ENCODE measurements at regions not wholly inside any gene's neighbourhood (a gene's known extent, or its start where the extent isn't known, plus 50 kb on each side); places are given as distances from the start of the nearest gene placed in this dataset.
"Not testable (repeated sequence)": the region's sequence is repeated elsewhere in the genome, so short reads cannot be mapped to it uniquely, and the experiment has no call there.

- DNase-seq: not testable (repeated sequence)
Observed at GRCh38 chr4:158407961-158408360, 113.7 kb upstream of the RXFP1 start.

DNA sequence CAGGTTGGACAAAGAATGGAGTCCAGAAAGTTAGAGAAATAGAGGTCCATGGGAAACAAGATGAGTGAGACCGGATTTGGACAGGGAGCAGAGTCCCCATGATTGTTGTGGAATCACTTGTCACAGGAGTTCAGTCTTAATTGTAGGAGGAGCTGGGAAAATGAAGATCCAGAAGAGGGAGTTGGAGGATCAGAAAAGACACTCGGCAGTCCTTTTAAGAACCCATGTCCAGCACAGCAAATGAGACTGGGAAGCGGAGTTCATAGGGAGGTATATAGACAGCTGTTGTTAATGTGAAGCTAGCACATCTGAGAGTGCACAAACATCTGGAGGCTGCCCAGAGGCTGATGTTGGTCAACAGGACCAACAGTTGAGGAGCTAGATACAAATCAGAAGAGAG lies 111.4 kb upstream of the RXFP1 start:
- DNase-seq: peak; percentile 3

DNA sequence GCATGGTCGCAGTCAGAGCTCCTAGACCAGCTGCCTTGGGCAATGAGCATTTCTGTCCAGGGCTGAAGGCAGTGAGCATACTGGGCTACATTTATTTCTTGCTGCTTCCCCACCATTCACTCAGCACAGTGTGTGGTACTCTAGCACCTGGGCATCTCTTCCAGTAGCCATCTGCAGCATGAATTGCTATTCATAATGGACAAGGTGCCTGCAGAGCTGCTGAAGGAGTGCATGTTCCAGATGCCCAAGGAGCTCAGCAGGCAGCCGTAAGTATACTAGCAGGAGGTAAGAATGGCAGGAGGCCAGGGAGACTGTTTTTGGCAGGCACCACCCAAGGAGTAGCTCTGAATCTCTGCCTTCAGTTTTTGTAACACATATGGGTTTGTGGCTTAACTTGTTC lies 110.4 kb upstream of the RXFP1 start:
- no peak for DNase-seq

GRCh38 chr4:158418679-158419078 lies 103.0 kb upstream of the RXFP1 start:
- DNase-seq: not testable (repeated sequence)

DNA sequence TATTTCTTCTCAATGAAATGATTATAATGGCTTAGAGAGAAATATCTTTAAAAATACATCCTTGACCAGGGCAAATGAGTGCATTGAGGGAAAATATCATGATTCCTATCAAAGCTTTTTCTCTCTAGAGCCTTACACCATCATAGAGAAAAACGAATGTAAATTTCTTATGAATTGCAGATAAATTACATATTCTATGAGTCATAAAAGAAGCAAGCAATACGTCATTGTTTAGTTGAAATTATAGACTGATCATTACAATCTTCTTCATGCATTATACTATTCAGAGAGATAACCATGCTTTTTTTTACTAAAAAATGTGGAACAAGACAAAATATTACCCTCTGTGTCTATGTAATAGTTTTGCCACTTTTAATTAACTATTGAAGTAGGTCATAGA lies 100.9 kb upstream of the RXFP1 start:
- DNase-seq: no peak

- DNase-seq: no peak
Observed at GRCh38 chr4:158422546-158422945, 99.1 kb upstream of the RXFP1 start.

DNA sequence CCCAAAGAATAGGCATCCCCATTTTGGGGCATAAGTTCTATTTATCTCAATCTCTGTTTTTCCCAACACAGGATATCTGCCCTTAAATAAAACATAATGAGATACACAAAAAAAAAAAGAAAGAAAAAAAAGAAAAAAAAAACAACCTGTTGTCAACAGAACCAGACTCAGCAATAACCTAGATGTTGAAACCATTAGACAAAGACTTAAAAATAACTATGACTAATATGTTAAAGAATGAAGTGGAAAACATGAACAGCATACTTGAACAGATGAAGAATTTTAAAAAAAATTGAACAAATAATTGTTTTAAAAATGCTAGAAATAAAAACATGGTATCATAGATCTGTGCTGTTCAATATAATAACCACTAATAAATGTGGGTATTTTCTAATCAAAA lies 93.4 kb upstream of the RXFP1 start:
- no peak for DNase-seq

GRCh38 chr4:158442736-158443135 lies 78.9 kb upstream of the RXFP1 start:
- no peak for DNase-seq

DNA sequence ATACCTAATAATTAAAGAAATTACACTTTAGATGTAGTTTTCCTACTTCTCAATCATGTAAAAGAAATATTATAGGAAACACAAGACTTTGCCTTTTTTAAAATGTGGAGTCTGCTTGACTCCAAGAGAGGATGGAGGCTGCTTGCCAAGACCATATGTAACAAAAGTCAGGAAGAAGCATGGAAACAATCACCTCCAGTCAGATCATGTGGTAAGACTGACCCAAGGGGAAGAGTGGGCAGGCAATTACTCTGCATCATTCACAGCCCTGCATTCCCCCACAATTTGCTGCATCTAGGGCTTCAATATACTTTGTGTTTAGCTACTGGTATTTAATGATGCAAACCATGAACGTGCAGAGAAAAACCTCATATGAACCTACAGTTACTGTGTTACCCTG lies 78.0 kb upstream of the RXFP1 start:
- DNase-seq: no peak

GRCh38 chr4:158444621-158445020 lies 77.1 kb upstream of the RXFP1 start:
- no peak for DNase-seq

GRCh38 chr4:158446106-158446505 lies 75.6 kb upstream of the RXFP1 start:
- DNase-seq: peak; percentile 73

DNA sequence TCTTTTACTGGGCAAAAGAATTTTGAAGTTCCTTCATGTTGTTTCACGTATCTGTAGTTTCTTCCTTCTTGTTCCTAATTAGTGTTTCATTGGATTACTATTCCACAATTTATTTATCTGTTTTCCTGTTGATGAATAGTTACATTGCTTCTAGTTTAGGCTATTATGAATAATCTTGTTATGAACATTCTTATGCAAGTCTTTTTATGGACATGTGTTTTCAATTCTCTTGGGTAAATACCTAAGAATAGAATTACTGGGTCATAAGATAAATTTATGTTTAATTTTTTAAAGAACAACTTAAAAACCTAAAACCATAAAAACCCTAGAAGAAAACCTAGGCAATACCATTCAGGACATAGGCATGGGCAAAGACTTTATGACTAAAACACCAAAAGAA lies 70.9 kb upstream of the RXFP1 start:
- DNase-seq: no peak

DNA sequence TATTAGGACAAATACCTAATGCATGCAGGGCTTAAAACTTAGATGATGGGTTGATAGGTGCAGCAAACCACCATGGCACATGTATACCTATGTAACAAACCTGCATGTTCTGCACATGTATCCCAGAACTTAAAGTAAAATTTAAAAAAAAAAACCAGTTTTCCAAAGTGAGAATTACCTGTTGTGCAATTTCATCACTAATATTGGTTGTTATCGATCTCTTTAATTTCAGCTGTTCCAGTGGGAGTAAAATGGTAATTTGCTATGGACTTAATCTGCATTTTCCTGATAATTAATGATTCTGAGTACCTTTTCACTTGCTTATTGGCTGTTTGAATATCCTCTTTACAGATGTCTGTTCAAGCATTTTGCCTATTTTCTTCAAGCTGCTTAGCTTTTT lies 69.6 kb upstream of the RXFP1 start:
- DNase-seq: not testable (repeated sequence)

DNA sequence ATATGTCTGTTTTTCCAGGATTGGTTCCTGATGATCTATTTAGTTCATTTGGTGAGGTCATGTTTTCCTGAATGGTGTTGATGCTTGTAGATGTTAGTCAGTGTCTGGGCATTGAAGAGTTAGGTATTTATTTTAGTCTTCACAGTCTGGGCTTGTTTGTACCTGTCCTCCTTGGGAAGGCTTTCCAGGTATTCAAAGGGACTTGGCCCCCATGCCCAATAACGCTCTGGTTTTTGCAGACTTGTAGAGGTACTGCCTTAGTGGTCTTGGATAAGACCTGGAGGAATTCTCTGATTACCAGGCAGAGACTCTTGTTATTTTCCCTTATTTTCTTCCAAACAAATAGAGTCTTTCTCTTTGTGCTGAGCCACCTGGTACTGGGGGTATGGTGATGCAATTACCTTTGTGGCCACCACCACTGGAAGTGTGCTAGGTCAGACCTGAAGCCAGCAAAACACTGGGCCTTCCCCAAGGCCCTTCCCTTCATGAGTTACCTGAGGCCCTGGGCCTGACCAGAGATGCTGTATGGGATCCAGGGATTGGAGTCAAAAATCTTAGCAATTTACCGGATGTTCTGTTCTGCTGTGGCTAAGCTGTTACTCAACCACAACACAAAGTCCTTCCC lies 63.3 kb upstream of the RXFP1 start:
- no peak for DNase-seq

DNA sequence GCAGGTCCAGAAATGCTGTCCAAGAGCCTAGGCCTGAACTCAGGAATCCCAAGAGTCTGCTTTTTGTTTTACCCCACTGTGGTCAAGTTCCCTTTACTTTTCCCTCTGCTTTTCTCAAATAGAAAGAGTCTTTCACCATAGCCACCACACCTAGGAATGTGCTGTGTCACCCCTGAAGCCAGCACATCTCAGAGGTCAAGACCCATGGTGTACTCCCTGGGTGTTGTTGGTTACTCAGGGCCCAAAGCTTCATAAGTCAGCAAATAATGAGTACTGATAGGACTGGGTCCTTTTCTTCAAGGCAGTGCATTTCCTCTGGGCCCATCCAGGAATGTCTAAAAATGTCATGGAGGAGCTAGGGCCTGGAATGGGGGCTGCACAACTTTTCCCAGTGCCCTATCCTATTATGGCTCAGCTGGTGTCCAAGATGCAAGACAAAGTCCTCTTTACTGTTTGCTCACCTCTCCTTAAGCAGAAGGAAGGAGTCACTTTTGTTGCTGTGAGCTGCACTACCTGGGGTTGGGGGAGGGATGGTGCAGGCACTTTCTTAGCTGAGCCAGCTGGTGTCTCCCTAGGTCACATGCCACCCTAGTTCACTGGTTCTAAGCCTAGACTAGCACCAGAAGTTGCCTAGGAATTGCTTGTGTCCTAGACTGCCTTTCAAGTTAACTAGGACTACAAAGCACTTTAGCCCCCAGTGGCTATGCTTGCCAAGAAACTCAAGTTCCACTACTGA lies 62.4 kb upstream of the RXFP1 start:
- no peak for DNase-seq

GRCh38 chr4:158461336-158461735 lies 60.3 kb upstream of the RXFP1 start:
- no peak for DNase-seq

- DNase-seq: no peak
Observed at GRCh38 chr4:158462611-158463010, 59.1 kb upstream of the RXFP1 start.

Data from fibroblast of upper back skin (primary cell).